ENCODE measurements at regions not wholly inside any gene's neighbourhood (a gene's known extent, or its start where the extent isn't known, plus 50 kb on each side); places are given as distances from the start of the nearest gene placed in this dataset.

DNA sequence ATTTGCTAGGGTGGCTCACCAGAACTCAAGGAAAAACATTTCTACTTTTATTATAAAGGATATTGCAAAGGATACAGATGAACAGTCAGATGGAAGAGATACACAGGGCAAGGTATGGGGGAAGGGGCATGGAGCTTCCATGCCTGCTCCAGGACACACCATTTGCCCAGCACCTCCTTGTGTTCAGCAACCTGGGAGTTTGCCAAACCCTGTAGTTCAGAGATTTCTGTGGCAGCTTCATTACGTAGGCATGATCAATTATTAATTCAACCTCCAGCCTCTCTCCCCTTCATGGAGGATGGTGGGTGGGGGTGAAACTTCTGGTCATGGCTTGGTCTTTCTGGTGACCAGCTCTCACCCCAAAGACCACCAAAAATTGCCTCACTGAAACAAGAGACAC lies 353.9 kb upstream of the THBS1 start:
- TF ChIP-seq, protein P1, sequence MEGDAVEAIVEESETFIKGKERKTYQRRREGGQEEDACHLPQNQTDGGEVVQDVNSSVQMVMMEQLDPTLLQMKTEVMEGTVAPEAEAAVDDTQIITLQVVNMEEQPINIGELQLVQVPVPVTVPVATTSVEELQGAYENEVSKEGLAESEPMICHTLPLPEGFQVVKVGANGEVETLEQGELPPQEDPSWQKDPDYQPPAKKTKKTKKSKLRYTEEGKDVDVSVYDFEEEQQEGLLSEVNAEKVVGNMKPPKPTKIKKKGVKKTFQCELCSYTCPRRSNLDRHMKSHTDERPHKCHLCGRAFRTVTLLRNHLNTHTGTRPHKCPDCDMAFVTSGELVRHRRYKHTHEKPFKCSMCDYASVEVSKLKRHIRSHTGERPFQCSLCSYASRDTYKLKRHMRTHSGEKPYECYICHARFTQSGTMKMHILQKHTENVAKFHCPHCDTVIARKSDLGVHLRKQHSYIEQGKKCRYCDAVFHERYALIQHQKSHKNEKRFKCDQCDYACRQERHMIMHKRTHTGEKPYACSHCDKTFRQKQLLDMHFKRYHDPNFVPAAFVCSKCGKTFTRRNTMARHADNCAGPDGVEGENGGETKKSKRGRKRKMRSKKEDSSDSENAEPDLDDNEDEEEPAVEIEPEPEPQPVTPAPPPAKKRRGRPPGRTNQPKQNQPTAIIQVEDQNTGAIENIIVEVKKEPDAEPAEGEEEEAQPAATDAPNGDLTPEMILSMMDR (IDR thresholded peaks at IDR 0.05; ENCODE audit: insufficient read depth, missing control alignments) = no peak
- no peak for FAIRE-seq
- no peak for DNase-seq (ENCODE audit: insufficient read length, low spot score)

DNA sequence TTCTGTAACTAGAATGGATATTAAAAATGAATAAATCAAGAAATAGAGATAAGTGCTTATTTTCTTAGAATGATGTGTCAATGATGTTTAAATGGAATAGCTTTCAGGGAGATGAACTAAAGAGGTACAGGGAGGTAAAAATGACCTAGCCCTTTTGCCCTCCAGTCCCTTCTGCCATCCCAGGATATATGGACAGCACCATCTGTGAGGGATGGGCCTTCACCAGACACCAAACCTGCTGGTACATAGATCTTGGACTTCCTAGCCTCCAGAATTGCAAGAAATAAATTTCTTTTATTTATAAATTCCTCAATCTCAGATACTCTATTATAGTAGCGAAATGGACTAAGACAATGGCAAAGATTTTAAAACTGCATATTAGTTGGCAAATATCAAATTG lies 352.0 kb upstream of the THBS1 start:
- FAIRE-seq (no peak), DNase-seq (ENCODE audit: insufficient read length, low spot score) (no peak)
- TF ChIP-seq, protein P1 (IDR thresholded peaks at IDR 0.05; ENCODE audit: insufficient read depth, missing control alignments) = no peak

DNA sequence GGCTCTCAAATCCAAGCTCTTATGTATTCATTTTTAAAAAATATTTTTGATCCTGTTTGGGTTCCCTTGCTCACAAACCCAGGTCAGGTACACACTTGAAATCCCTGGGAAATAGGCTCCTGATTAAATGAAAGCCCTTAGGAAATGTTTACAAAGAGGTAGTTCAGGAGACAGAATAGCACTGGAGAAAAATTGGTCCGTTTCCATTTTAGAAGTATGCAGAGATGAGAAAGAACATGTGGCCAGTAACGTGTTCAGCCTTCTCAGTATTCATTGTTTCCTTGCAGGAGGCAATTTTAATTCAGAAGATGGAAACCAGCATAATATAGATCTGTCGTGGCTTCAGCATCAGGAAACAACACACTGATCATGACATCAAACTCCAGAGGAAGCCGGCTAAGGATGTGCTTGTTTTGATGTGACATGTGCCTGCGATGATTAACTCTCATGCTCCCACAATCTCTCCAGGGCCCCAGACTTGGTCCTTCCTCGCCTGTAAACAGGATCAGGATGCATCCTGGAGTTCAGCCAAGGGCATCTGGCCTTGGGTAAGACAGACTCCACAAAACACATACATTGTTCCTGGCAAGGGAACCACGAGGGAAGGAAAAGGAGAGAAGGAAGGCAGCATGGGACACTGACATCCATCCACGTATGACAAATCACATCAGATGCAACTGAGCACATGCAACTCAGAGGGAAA lies 350.5 kb upstream of the THBS1 start:
- TF ChIP-seq, protein P1 (IDR thresholded peaks at IDR 0.05; ENCODE audit: insufficient read depth, missing control alignments) = no peak
- FAIRE-seq = no peak
- no peak for DNase-seq (ENCODE audit: insufficient read length, low spot score)

DNA sequence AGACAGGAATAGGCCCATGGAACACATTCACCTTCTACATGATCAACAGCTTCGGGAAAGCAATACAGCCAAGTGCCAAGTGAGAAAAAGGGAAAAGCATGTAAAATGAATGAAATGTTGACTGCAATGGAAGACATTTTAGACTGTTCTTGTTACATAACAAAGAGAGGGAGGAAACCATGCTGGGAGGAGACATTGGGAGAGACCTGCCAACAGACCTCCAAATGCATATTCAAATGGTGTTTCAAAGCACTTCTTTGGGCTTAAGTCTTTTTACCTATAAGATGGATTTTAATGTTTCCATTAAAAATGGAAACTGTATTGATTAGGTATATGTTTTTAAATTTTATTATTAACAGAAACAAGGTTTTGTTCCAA lies 350.0 kb upstream of the THBS1 start:
- DNase-seq (ENCODE audit: insufficient read length, low spot score) = no peak
- TF ChIP-seq, protein P1 (IDR thresholded peaks at IDR 0.05; ENCODE audit: insufficient read depth, missing control alignments) = no peak
- FAIRE-seq = no peak

DNA sequence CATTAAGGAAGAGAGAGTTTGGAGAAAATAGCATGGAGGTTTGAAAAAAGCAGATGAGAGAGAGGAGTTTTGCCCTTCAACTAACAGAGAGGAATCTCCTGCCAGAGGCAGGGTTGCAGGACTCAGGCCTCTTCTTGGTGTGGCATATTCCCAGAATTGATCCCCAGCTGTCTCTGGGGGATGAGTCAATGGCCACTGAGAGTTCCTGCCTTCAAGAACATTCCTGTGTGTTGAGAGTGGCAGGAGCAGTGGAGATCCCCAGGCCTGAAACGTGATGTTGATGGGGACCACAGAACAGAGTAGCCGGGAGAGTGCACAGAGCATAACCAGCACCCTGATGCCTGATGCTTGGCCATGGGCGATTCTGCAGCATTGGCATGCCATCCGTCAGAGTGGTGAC lies 348.4 kb upstream of the THBS1 start:
- DNase-seq (ENCODE audit: insufficient read length, low spot score) (no peak), FAIRE-seq (no peak)
- TF ChIP-seq, protein P1 (IDR thresholded peaks at IDR 0.05; ENCODE audit: insufficient read depth, missing control alignments) = no peak

DNA sequence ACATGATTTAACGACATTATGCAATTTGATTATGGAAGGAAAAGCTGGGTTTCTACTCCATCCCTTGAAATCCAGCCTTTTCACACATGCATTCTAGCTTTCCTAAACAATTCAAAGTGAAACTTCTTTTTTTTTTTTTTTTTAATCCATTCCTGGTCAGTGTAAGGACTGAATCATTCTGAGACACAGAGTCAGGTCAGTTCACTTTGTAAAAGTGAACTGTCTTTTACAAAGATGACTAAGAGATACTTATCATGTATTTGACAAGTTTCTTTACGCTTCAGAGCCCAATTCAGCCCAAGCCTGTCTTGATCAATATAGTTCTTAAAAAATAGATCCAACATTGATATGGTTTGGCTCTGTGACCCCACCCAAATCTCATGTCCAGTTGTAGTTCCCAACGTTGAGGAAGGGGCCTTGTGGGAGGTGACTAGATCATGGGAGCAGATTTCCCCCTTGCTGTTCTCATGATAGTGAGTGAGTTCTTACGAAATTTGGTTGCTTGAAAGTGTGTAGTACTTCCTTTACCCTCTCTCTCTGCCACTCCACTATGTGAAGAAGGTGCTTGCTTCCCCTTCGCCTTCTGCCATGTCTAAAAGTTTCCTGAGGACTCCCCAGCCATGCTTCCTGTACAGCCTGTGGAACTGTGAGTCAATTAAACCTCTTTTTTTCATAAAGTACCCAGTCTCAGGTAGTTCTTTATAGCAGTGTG lies 345.6 kb upstream of the THBS1 start:
- no peak for FAIRE-seq
- no peak for DNase-seq (ENCODE audit: insufficient read length, low spot score)
- TF ChIP-seq, protein P1 (IDR thresholded peaks at IDR 0.05; ENCODE audit: insufficient read depth, missing control alignments) = no peak

DNA sequence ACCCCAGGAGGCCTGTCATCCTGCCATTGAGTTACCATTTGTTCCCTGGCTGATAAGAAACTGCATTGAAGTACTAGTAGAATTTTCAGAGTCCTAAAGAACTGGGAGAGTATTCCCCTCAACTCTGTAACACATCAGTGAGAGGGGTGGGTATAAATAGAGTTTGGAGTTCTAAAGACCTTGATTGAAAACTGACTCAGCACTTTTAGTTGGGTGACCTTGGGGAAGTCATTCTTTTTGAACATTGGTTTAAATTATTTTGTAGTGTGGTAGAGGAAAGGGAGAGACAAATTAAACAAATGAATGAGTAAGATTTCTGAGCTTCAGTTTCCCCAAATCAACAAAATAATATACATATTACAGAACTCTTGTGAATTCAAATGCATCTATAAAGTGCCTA lies 344.5 kb upstream of the THBS1 start:
- no peak for DNase-seq (ENCODE audit: insufficient read length, low spot score)
- FAIRE-seq = no peak
- TF ChIP-seq, protein P1 (IDR thresholded peaks at IDR 0.05; ENCODE audit: insufficient read depth, missing control alignments) = no peak

Measured in D721Med (cell line).